ENCODE measurements at regions not wholly inside any gene's neighbourhood (a gene's known extent, or its start where the extent isn't known, plus 50 kb on each side); places are given as distances from the start of the nearest gene placed in this dataset.

- Histone ChIP-seq H3K36me3 (replicated peaks in 1 of 2; ENCODE audit: control insufficient read depth in 1 of 2, insufficient read depth in 2 of 2, low read length in 2 of 2) (no peaks in the 10 kb centered on the region), H3K4me1 (ENCODE audit: insufficient read depth, low read length) (peaks cover 80% of the 10 kb centered on the region), H3K79me2 (ENCODE audit: insufficient read depth, low read length) (no peaks in the 10 kb centered on the region), H2AFZ (ENCODE audit: low read length) (no peak overlapping the region), H4K20me1 (ENCODE audit: insufficient read depth, low read length) (no peaks in the 10 kb centered on the region), H3K9ac (ENCODE audit: insufficient read depth, low read depth, low read length) (peak overlapping the region; percentile 25; the same call in 1 of the 2 replicates), H3K9me3 (ENCODE audit: low read length) (peaks cover 15% of the 10 kb centered on the region), H3K27me3 (ENCODE audit: control insufficient read depth in 1 of 2, insufficient read depth in 2 of 2, low read length in 2 of 2) (no peaks in the 10 kb centered on the region), H3K4me3 (replicated peaks in 1 of 3; ENCODE audit: insufficient read depth in 1 of 3, low read depth in 2 of 3, low read length in 3 of 3) (no peak overlapping the region), H3K27ac (ENCODE audit: extremely low read length, insufficient read depth, low read length) (peak overlapping the region; percentile 90), H3K4me2 (ENCODE audit: low read depth, low read length) (no peak overlapping the region)
- DNase-seq (ENCODE audit: low spot score): no peak
- ChIA-PET POLR2A (interaction anchor here (1.0 to 3.0 kb wide), 2 partner anchors 10 to 913 kb away, joined by 3 to 15 read pairs; partner anchors contain the start of gene MYNN), CTCF (ENCODE audit: low intra/inter-chr PET ratio, low total read pairs) (no interaction called here)
- no peak for ATAC-seq
- TF ChIP-seq ZNF878 (CRISPR knock-in tag; IDR thresholded peaks at IDR 0.05) (0 out of 2 replicates have a peak, but pooled peaks have one; percentile 14), RARA (CRISPR knock-in tag; IDR thresholded peaks at IDR 0.05) (no peak), ZBTB8A (CRISPR knock-in tag; IDR thresholded peaks at IDR 0.05; ENCODE audit: borderline replicate concordance, low read depth) (no peak), PRPF4 (IDR thresholded peaks at IDR 0.05; ENCODE audit: low read depth, low read length, poor library complexity, severe bottlenecking) (peak; percentile 83), ESRRA (CRISPR knock-in tag; IDR thresholded peaks at IDR 0.05; ENCODE audit: low read depth) (no peak), NCOA5 (CRISPR knock-in tag; IDR thresholded peaks at IDR 0.05) (no peak), ZBTB38 (CRISPR knock-in tag; IDR thresholded peaks at IDR 0.05) (peak; percentile 59), SSRP1 (CRISPR knock-in tag; IDR thresholded peaks at IDR 0.05) (no peak), ELF1 (CRISPR knock-in tag; IDR thresholded peaks at IDR 0.05) (no peak), SIX4 (CRISPR knock-in tag; IDR thresholded peaks at IDR 0.05) (no peak)
- in situ Hi-C loops (cut with HindIII; ENCODE audit: extremely low pct_ligation_motif_present, low pct_unique_long_range_greater_than_20kb) (loop anchor here (10.0 kb wide), 1 partner anchor 804 kb away; the partner anchor contains the start of gene MECOM), intact Hi-C loops (cut with micrococcal nuclease; ENCODE audit: unreplicated experiment) (loop anchor here (5.0 to 10.0 kb wide), 2 partner anchors 284 to 912 kb away; partner anchors contain the start of gene MYNN)
- FAIRE-seq: peak; percentile 4
- 93% methylated on average over 5 of the region's 5 CpGs for WGBS (ENCODE audit: low lambda C conversion rate)
- no TSS peak for BruUV-seq (replicated peaks)
Observed at GRCh38 chr3:168860592-168860991, 764.9 kb upstream of the GOLIM4 start.

GRCh38 chr3:168860028-168860427 lies 764.3 kb upstream of the GOLIM4 start:
- CTCF ChIA-PET (ENCODE audit: low intra/inter-chr PET ratio, low total read pairs): no interaction called here
- peak; percentile 53 for ATAC-seq
- TF ChIP-seq ZFX (CRISPR knock-in tag; IDR thresholded peaks at IDR 0.05; ENCODE audit: low read depth) (no peak), AHR (CRISPR knock-in tag; IDR thresholded peaks at IDR 0.05) (no peak), PLSCR1 (CRISPR knock-in tag; IDR thresholded peaks at IDR 0.05; ENCODE audit: borderline replicate concordance) (no peak), ZNF329 (CRISPR knock-in tag; IDR thresholded peaks at IDR 0.05; ENCODE audit: low read depth) (no peak), MED1 (CRISPR knock-in tag; IDR thresholded peaks at IDR 0.05) (peak; percentile 77), HIVEP1 (CRISPR knock-in tag; IDR thresholded peaks at IDR 0.05) (no peak), NFIC (IDR thresholded peaks at IDR 0.05; ENCODE audit: low read length) (peak; percentile 71; the same call in 1 of the 2 replicates), RBM39 (IDR thresholded peaks at IDR 0.05; ENCODE audit: low read depth, low read length, poor library complexity, severe bottlenecking) (no peak), HOXA3 (CRISPR knock-in tag; IDR thresholded peaks at IDR 0.05) (no peak), MXD4 (CRISPR knock-in tag; IDR thresholded peaks at IDR 0.05) (no peak), CBX5 (CRISPR knock-in tag; IDR thresholded peaks at IDR 0.05; ENCODE audit: borderline replicate concordance) (no peak), TCF7L2 (IDR thresholded peaks at IDR 0.05; ENCODE audit: low read depth, low read length) (no peak)

More at GRCh38 chr3:168860028-168860427, 764.3 kb upstream of the GOLIM4 start:
- 32% methylated on average over 4 of the region's 4 CpGs for WGBS (ENCODE audit: low lambda C conversion rate)
- POLR2A ChIA-PET: interaction anchor here (1.0 to 3.0 kb wide), 2 partner anchors 11 to 913 kb away, joined by 3 to 15 read pairs; partner anchors contain the start of gene MYNN
- Histone ChIP-seq H3K4me1 (ENCODE audit: insufficient read depth, low read length) (peaks cover 76% of the 10 kb centered on the region), H3K79me2 (ENCODE audit: insufficient read depth, low read length) (no peaks in the 10 kb centered on the region), H3K4me2 (ENCODE audit: low read depth, low read length) (peak overlapping the region; percentile 43), H3K9me3 (ENCODE audit: low read length) (peaks cover 16% of the 10 kb centered on the region), H3K27ac (ENCODE audit: extremely low read length, insufficient read depth, low read length) (peak overlapping the region; percentile 90), H2AFZ (ENCODE audit: low read length) (no peak overlapping the region), H4K20me1 (ENCODE audit: insufficient read depth, low read length) (no peaks in the 10 kb centered on the region), H3K4me3 (replicated peaks in 1 of 3; ENCODE audit: insufficient read depth in 1 of 3, low read depth in 2 of 3, low read length in 3 of 3) (no peak overlapping the region), H3K9ac (ENCODE audit: insufficient read depth, low read depth, low read length) (peak overlapping the region; percentile 63), H3K36me3 (replicated peaks in 1 of 2; ENCODE audit: control insufficient read depth in 1 of 2, insufficient read depth in 2 of 2, low read length in 2 of 2) (no peaks in the 10 kb centered on the region), H3K27me3 (ENCODE audit: control insufficient read depth in 1 of 2, insufficient read depth in 2 of 2, low read length in 2 of 2) (no peaks in the 10 kb centered on the region)
- in situ Hi-C loops (cut with HindIII; ENCODE audit: extremely low pct_ligation_motif_present, low pct_unique_long_range_greater_than_20kb): loop anchor here (10.0 kb wide), 1 partner anchor 805 kb away; the partner anchor contains the start of gene MECOM
- DNase-seq (ENCODE audit: low spot score): peak; percentile 77
- FAIRE-seq: peak; percentile 63
- no TSS peak for BruUV-seq (replicated peaks)
- intact Hi-C loops (cut with micrococcal nuclease; ENCODE audit: unreplicated experiment): loop anchor here (5.0 to 10.0 kb wide), 2 partner anchors 285 to 912 kb away; partner anchors contain the start of gene MYNN
